Osteoblast (primary cell): ENCODE measurements at regions not wholly inside any gene's neighbourhood (a gene's known extent, or its start where the extent isn't known, plus 50 kb on each side); places are given as distances from the start of the nearest gene placed in this dataset.

Experiments
- DNase-seq: peaks from one replicate; pipeline ENCODE4 v3.0.0; 2011; ENCODE audit warnings: low spot score, mixed read lengths; ENCODE audit not compliant: insufficient read length; ENCODE audit errors: missing footprints
- H2AFZ ChIP-seq: 2 replicates; pipeline ENCODE4 v1.6.0; 2011; ENCODE audit warnings: mild to moderate bottlenecking, low read length
- H3K27ac ChIP-seq: 2 replicates; pipeline ENCODE4 v1.5.1; 2011; ENCODE audit warnings: mild to moderate bottlenecking, low read depth, low read length, moderate library complexity
- H3K27me3 ChIP-seq: 2 replicates; pipeline ENCODE4 v1.6.0; 2012; ENCODE audit warnings: mild to moderate bottlenecking, control low read depth, inconsistent platforms, low read length, moderate library complexity; ENCODE audit not compliant: insufficient read depth
- H3K36me3 ChIP-seq: 2 replicates; pipeline ENCODE4 v1.5.1; 2011; ENCODE audit warnings: mild to moderate bottlenecking, low read length, control low read depth, moderate library complexity; ENCODE audit not compliant: insufficient read depth
- H3K4me1 ChIP-seq: 2 replicates; pipeline ENCODE4 v1.5.1; 2011; ENCODE audit warnings: mild to moderate bottlenecking, low read length, control low read depth, moderate library complexity; ENCODE audit not compliant: insufficient read depth
- H3K4me2 ChIP-seq: 2 replicates; pipeline ENCODE4 v1.6.0; 2011; ENCODE audit warnings: mild to moderate bottlenecking, low read length; ENCODE audit not compliant: insufficient read depth
- H3K4me3 ChIP-seq: fragments of 200-600 bp; sonication (generic); 3 replicates; pipeline ENCODE4 v1.5.1; 2012; ENCODE audit warnings: mild to moderate bottlenecking, low read length, inconsistent platforms; ENCODE audit not compliant: insufficient read depth
- H3K79me2 ChIP-seq: 2 replicates; pipeline ENCODE4 v1.6.0; 2012; ENCODE audit warnings: mild to moderate bottlenecking, low read length, control low read depth, inconsistent platforms; ENCODE audit not compliant: insufficient read depth
- H3K9me3 ChIP-seq: 2 replicates; pipeline ENCODE4 v1.5.1; 2011; ENCODE audit warnings: low read depth, low read length, control low read depth
- H4K20me1 ChIP-seq: 2 replicates; pipeline ENCODE4 v1.6.0; 2012; ENCODE audit warnings: mild to moderate bottlenecking, low read length, control low read depth; ENCODE audit not compliant: insufficient read depth
- CTCF ChIP-seq: IDR thresholded peaks from 2 replicates; pipeline ENCODE4 v1.5.1; 2011; ENCODE audit warnings: mild to moderate bottlenecking, low read depth, low read length, moderate library complexity; ENCODE audit errors: extremely low read depth

- Histone ChIP-seq H2AFZ (no peak overlapping the region), H3K27me3 (no peaks in the 10 kb centered on the region), H3K9me3 (no peaks in the 10 kb centered on the region), H3K36me3 (no peaks in the 10 kb centered on the region), H3K79me2 (no peaks in the 10 kb centered on the region), H3K4me1 (no peaks in the 10 kb centered on the region), H3K4me2 (no peak overlapping the region), H3K4me3 (no peak overlapping the region), H3K27ac (no peak overlapping the region), H4K20me1 (no peaks in the 10 kb centered on the region)
- no peak for TF ChIP-seq CTCF
- DNase-seq = no peak
These were observed 422.7 kb upstream of the LCORL start for GRCh38 chr4:18444206-18444605.

GRCh38 chr4:18442957-18443356, 421.4 kb upstream of the LCORL start:
- no peaks in the 10 kb centered on the region for H4K20me1 ChIP-seq
- H3K27me3 ChIP-seq = no peaks in the 10 kb centered on the region
- H3K27ac ChIP-seq = no peak overlapping the region
- DNase-seq = no peak
- H3K79me2 ChIP-seq = no peaks in the 10 kb centered on the region
- no peak overlapping the region for H3K4me2 ChIP-seq
- H3K9me3 ChIP-seq = no peaks in the 10 kb centered on the region
- H3K4me1 ChIP-seq = no peaks in the 10 kb centered on the region
- TF ChIP-seq CTCF = no peak
- no peaks in the 10 kb centered on the region for H3K36me3 ChIP-seq
- H3K4me3 ChIP-seq = no peak overlapping the region
- no peak overlapping the region for H2AFZ ChIP-seq

DNA sequence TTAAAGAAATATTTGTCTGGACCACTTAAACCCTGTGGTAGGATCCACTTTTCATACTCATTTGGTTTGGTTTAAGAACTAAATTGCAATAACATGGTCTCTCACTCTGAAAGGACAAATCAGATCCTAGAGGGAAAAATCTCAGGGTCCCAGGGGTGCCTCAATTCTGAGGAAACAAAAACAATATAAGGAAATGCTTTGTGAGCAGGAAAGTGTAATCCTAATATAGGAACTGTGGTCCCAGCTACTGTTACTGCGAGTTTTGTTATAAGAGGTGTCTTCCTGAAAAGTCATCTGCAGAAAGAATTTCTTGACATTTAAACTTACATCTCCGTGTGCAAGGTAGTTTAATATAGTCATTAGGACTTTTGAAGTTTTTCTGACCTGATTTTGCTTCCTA, 420.1 kb upstream of the LCORL start:
- Histone ChIP-seq H3K4me2 (no peak overlapping the region), H4K20me1 (no peaks in the 10 kb centered on the region), H3K27me3 (no peaks in the 10 kb centered on the region), H3K27ac (no peak overlapping the region), H3K9me3 (no peaks in the 10 kb centered on the region), H3K4me1 (no peaks in the 10 kb centered on the region), H3K36me3 (no peaks in the 10 kb centered on the region), H3K79me2 (no peaks in the 10 kb centered on the region), H2AFZ (no peak overlapping the region), H3K4me3 (no peak overlapping the region)
- no peak for DNase-seq
- TF ChIP-seq CTCF = no peak

GRCh38 chr4:18441203-18441590, 419.6 kb upstream of the LCORL start:
- H3K4me1 ChIP-seq = no peaks in the 10 kb centered on the region
- no peaks in the 10 kb centered on the region for H3K79me2 ChIP-seq
- H3K4me3 ChIP-seq = no peak overlapping the region
- TF ChIP-seq CTCF = no peak
- H2AFZ ChIP-seq = no peak overlapping the region
- H3K27me3 ChIP-seq = no peaks in the 10 kb centered on the region
- H4K20me1 ChIP-seq = no peaks in the 10 kb centered on the region
- DNase-seq = no peak
- H3K4me2 ChIP-seq = no peak overlapping the region
- H3K9me3 ChIP-seq = no peaks in the 10 kb centered on the region
- no peaks in the 10 kb centered on the region for H3K36me3 ChIP-seq
- no peak overlapping the region for H3K27ac ChIP-seq
